Colonic mucosa (tissue), 4 donors: ENCODE measurements at regions not wholly inside any gene's neighbourhood (a gene's known extent, or its start where the extent isn't known, plus 50 kb on each side); places are given as distances from the start of the nearest gene placed in this dataset.

ENCODE experiments used
- DNase-seq: peaks from one replicate; pipeline ENCODE4 v3.0.0-alpha.2; 2020
- H3K27ac ChIP-seq: fragments of 200-600 bp; one replicate; pipeline ENCODE4 v1.8.0; 2021
- H3K27me3 ChIP-seq: fragments of 200-600 bp; one replicate; pipeline ENCODE4 v1.8.0; 2021
- H3K36me3 ChIP-seq: fragments of 200-600 bp; one replicate; pipeline ENCODE4 v1.8.0; 2021
- H3K4me1 ChIP-seq: fragments of 200-600 bp; one replicate; pipeline ENCODE4 v1.8.0; 2021; ENCODE audit warnings: mild to moderate bottlenecking
- H3K4me3 ChIP-seq: fragments of 200-600 bp; one replicate; pipeline ENCODE4 v1.8.0; 2021
- H3K9ac ChIP-seq, 2 donors: one replicate each; pipeline ENCODE4 v1.7.0; 2013; ENCODE audit warnings: control low read depth in 2 of 2, low read depth in 2 of 2, low read length in 2 of 2
- H3K9me3 ChIP-seq: fragments of 200-600 bp; one replicate; pipeline ENCODE4 v1.8.0; 2021
- intact Hi-C: fragments of 100-400 bp; cut with DNase I; formaldehyde crosslinking; loops from one replicate; pipeline ENCODE4 v1.14.1; 2022
- TF ChIP-seq, protein P1 (sequence below): fragments of 200-600 bp; IDR thresholded peaks from one replicate; pipeline ENCODE4 v1.8.0; 2022; ENCODE audit warnings: antibody characterized with exemption, mild to moderate bottlenecking
- donor health status: healthy.
- donor health status: DM: no; HTN: no; CAD: no.
- donor health status: DM: no; HTN: no; CAD: no.

DNA sequence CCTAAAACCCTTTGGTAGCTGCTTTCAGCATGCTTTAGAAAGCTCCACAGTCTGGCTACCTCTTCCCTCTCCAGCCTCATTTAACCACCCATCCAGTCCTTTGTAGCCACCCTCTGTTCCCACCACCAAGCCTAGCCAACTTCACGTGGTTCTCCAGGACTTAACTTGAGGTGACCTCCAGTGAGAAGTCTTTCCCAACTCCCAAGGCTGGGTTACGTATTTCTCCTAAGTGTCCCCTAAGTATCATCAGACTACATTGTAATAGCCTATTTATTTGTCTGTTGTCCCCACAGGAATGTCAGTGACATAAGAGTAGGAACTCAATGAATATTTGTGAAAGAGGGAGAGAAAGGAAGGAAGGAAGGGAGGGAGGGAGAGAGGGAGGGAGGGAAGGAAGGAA lies 431.9 kb upstream of the JARID2 start:
- Histone ChIP-seq H3K36me3 (no peaks in the 10 kb centered on the region), H3K9me3 (no peaks in the 10 kb centered on the region), H3K9ac (no peak overlapping the region), H3K27me3 (no peaks in the 10 kb centered on the region), H3K4me1 (no peaks in the 10 kb centered on the region), H3K27ac (no peak overlapping the region), H3K4me3 (no peak overlapping the region)
- intact Hi-C loops = no loop called here
- TF ChIP-seq, protein P1, sequence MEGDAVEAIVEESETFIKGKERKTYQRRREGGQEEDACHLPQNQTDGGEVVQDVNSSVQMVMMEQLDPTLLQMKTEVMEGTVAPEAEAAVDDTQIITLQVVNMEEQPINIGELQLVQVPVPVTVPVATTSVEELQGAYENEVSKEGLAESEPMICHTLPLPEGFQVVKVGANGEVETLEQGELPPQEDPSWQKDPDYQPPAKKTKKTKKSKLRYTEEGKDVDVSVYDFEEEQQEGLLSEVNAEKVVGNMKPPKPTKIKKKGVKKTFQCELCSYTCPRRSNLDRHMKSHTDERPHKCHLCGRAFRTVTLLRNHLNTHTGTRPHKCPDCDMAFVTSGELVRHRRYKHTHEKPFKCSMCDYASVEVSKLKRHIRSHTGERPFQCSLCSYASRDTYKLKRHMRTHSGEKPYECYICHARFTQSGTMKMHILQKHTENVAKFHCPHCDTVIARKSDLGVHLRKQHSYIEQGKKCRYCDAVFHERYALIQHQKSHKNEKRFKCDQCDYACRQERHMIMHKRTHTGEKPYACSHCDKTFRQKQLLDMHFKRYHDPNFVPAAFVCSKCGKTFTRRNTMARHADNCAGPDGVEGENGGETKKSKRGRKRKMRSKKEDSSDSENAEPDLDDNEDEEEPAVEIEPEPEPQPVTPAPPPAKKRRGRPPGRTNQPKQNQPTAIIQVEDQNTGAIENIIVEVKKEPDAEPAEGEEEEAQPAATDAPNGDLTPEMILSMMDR = no peak
- DNase-seq = no peak

DNA sequence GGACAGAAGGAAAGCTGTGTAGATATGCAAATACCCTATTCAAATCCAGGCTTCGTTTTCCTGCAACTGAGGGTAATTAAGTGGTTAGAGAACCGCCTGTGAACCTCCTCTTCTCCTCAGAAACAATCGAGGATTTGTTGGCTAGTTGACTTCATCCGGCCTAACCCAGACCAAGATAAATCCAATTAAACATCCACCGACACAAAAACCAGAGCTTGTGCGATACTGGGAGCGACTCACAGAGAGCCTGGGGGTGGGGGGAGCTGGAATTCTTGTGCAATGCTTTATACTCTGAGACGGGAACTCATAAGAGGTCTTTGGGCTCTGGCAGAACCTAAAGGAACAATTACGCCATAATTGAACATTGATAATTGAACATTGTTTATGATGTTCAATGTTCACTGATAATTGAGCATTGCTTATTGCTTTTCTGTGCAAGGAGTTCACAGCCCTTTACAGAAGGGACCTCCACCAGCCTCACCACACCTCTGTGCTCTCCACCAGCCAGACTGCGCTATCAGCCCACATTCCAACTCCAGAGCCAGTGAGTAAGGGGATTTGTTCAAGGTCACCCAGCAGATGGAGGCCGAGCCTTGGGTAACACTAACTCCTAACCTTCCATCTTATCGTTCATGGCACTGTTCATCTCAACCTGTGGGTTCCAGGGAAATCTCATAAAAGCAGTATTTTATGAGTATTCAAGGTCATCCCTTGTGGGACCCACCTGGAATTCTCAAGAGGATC lies 429.6 kb upstream of the JARID2 start:
- H3K9me3 ChIP-seq = no peaks in the 10 kb centered on the region
- DNase-seq = no peak
- intact Hi-C loops = no loop called here
- TF ChIP-seq, protein P1 = no peak
- no peaks in the 10 kb centered on the region for H3K4me1 ChIP-seq
- no peaks in the 10 kb centered on the region for H3K27me3 ChIP-seq
- no peak overlapping the region for H3K27ac ChIP-seq
- no peaks in the 10 kb centered on the region for H3K36me3 ChIP-seq
- no peak overlapping the region for H3K9ac ChIP-seq
- H3K4me3 ChIP-seq = no peak overlapping the region

GRCh38 chr6:14817074-14817473 lies 428.8 kb upstream of the JARID2 start:
- DNase-seq = no peak
- H3K4me3 ChIP-seq = no peak overlapping the region
- no peaks in the 10 kb centered on the region for H3K27me3 ChIP-seq
- TF ChIP-seq, protein P1 = no peak
- H3K27ac ChIP-seq = no peak overlapping the region
- no peaks in the 10 kb centered on the region for H3K36me3 ChIP-seq
- no peaks in the 10 kb centered on the region for H3K9me3 ChIP-seq
- intact Hi-C loops = no loop called here
- H3K9ac ChIP-seq = no peak overlapping the region
- no peaks in the 10 kb centered on the region for H3K4me1 ChIP-seq

GRCh38 chr6:14818422-14818884 lies 427.4 kb upstream of the JARID2 start:
- H3K27ac ChIP-seq = no peak overlapping the region
- no peaks in the 10 kb centered on the region for H3K4me1 ChIP-seq
- H3K9ac ChIP-seq = no peak overlapping the region
- TF ChIP-seq, protein P1 = no peak
- no peaks in the 10 kb centered on the region for H3K27me3 ChIP-seq
- H3K36me3 ChIP-seq = no peaks in the 10 kb centered on the region
- peak; percentile 81 for DNase-seq
- intact Hi-C loops = no loop called here
- H3K9me3 ChIP-seq = no peaks in the 10 kb centered on the region
- H3K4me3 ChIP-seq = no peak overlapping the region

GRCh38 chr6:14819001-14819400 lies 426.9 kb upstream of the JARID2 start:
- H3K36me3 ChIP-seq = no peaks in the 10 kb centered on the region
- TF ChIP-seq, protein P1 = no peak
- H3K4me1 ChIP-seq = no peaks in the 10 kb centered on the region
- no peaks in the 10 kb centered on the region for H3K9me3 ChIP-seq
- intact Hi-C loops = no loop called here
- no peaks in the 10 kb centered on the region for H3K27me3 ChIP-seq
- no peak overlapping the region for H3K27ac ChIP-seq
- H3K4me3 ChIP-seq = no peak overlapping the region
- H3K9ac ChIP-seq = no peak overlapping the region
- DNase-seq = no peak
